OCI-LY7 (cell line): ENCODE measurements at regions not wholly inside any gene's neighbourhood (a gene's known extent, or its start where the extent isn't known, plus 50 kb on each side); places are given as distances from the start of the nearest gene placed in this dataset.

ENCODE experiments used
- BruUV-seq: library from RNA; stranded (reverse); fragments of 400-500 nt; replicated peaks from 2 replicates; lab custom pipeline; 2021; lab: Mats Ljungman, UMichigan
- CTCF ChIA-PET: fragments of 300-600 bp; sonication (Branson Sonifier 250); formaldehyde crosslinking; loops from one replicate; lab custom pipeline; 2022; ENCODE audit warnings: antibody characterized with exemption; ENCODE audit not compliant: unreplicated experiment; lab: Charles Lee
- POLR2A ChIA-PET: fragments of 300-600 bp; sonication (Branson Sonifier 250); formaldehyde crosslinking; loops from one replicate; lab custom pipeline; 2022; ENCODE audit warnings: antibody characterized with exemption; lab: Charles Lee
- DNase-seq: peaks from one replicate; pipeline ENCODE4 v3.0.0-alpha.2; 2015; ENCODE audit warnings: low spot score
- H2AFZ ChIP-seq: fragments of 200-600 bp; sonication (generic), shearing (Covaris generic); 2 replicates; pipeline ENCODE4 v1.6.1; 2014; ENCODE audit warnings: mild to moderate bottlenecking, antibody characterized with exemption, low read length, moderate library complexity
- H3K27ac ChIP-seq: fragments of 200-600 bp; sonication (generic); 2 replicates; pipeline ENCODE4 v1.5.1; 2014; ENCODE audit warnings: mixed run types, low read depth, mild to moderate bottlenecking, moderate library complexity, low read length, inconsistent platforms; ENCODE audit not compliant: poor library complexity, severe bottlenecking
- H3K36me3 ChIP-seq: fragments of 200-600 bp; sonication (generic); 2 replicates; pipeline ENCODE4 v1.6.1; 2014; ENCODE audit warnings: mild to moderate bottlenecking, antibody characterized with exemption, low read length, moderate library complexity, mixed read lengths; ENCODE audit not compliant: insufficient read depth
- H3K4me1 ChIP-seq: fragments of 200-600 bp; sonication (generic); 2 replicates; pipeline ENCODE4 v1.5.1; 2014; ENCODE audit warnings: mild to moderate bottlenecking, low read length; ENCODE audit not compliant: insufficient read depth, poor library complexity, severe bottlenecking
- H3K4me2 ChIP-seq: fragments of 200-600 bp; sonication (generic); 2 replicates; pipeline ENCODE4 v1.6.1; 2014; ENCODE audit warnings: mild to moderate bottlenecking, low read length
- H3K4me3 ChIP-seq: fragments of 200-600 bp; sonication (generic); 2 replicates; pipeline ENCODE4 v1.5.1; 2014; ENCODE audit warnings: mild to moderate bottlenecking, low read depth, low read length; ENCODE audit not compliant: poor library complexity, severe bottlenecking
- H3K79me2 ChIP-seq: fragments of 200-600 bp; sonication (generic); 2 replicates; pipeline ENCODE4 v1.6.1; 2016; ENCODE audit warnings: low read depth, mild to moderate bottlenecking, low read length, moderate library complexity, mixed read lengths; ENCODE audit not compliant: insufficient read depth
- H3K9me2 ChIP-seq: fragments of 200-600 bp; sonication (generic); 2 replicates; pipeline ENCODE4 v1.6.1; 2016; ENCODE audit warnings: mild to moderate bottlenecking, low read length, mixed read lengths; ENCODE audit not compliant: insufficient read depth
- H3K9me3 ChIP-seq: fragments of 200-600 bp; sonication (generic); 2 replicates; pipeline ENCODE4 v1.6.1; 2014; ENCODE audit warnings: mild to moderate bottlenecking, mixed run types, low read length, mixed read lengths
- H4K20me1 ChIP-seq: fragments of 200-600 bp; sonication (generic); 2 replicates; pipeline ENCODE4 v1.6.1; 2014; ENCODE audit warnings: mild to moderate bottlenecking, antibody characterized with exemption, low read length, moderate library complexity, mixed read lengths; ENCODE audit not compliant: insufficient read depth
- CTCF ChIP-seq: fragments of 200-600 bp; sonication (generic); conservative IDR thresholded peaks from 2 replicates; pipeline ENCODE4 v1.5.1; 2014; ENCODE audit warnings: mild to moderate bottlenecking, antibody characterized with exemption, low read length, moderate library complexity, mixed read lengths
- EZH2phosphoT487 ChIP-seq: fragments of 200-600 bp; sonication (generic); IDR thresholded peaks from 2 replicates; pipeline ENCODE4 v1.6.1; 2018; ENCODE audit warnings: low read depth, borderline replicate concordance, mild to moderate bottlenecking, mixed run types, antibody characterized with exemption, low read length, moderate library complexity, mixed read lengths
- intact Hi-C: fragments of 100-400 bp; cut with micrococcal nuclease; formaldehyde crosslinking; loops from one replicate; pipeline ENCODE4 v1.10.0; 2022; ENCODE audit not compliant: unreplicated experiment

- BruUV-seq, result no TSS peak
- no peak for DNase-seq
These were observed 89.4 kb upstream of the TAF1B start for GRCh38 chr2:9753665-9754531.

GRCh38 chr2:9754532-9754887, 88.8 kb upstream of the TAF1B start:
- CTCF ChIA-PET, result no interaction called here
- POLR2A ChIA-PET, result no interaction called here
- DNase-seq, result no peak
- Histone ChIP-seq H3K4me2 (no peak overlapping the region), H3K9me2 (no peaks in the 10 kb centered on the region), H3K4me3 (no peak overlapping the region), H3K27ac (no peak overlapping the region), H3K79me2 (no peaks in the 10 kb centered on the region), H3K4me1 (no peaks in the 10 kb centered on the region), H3K9me3 (no peaks in the 10 kb centered on the region), H4K20me1 (no peaks in the 10 kb centered on the region), H2AFZ (no peak overlapping the region), H3K36me3 (no peaks in the 10 kb centered on the region)
- intact Hi-C loops, result no loop called here
- no TSS peak for BruUV-seq
- TF ChIP-seq CTCF (no peak), EZH2phosphoT487 (no peak)

More at GRCh38 chr2:9753665-9754531, 89.4 kb upstream of the TAF1B start:
- TF ChIP-seq CTCF, result no peak
- no peak for TF ChIP-seq EZH2phosphoT487
- Histone ChIP-seq H3K4me2 (no peak overlapping the region), H4K20me1 (no peaks in the 10 kb centered on the region), H3K36me3 (no peaks in the 10 kb centered on the region), H3K4me3 (no peak overlapping the region), H3K9me3 (no peaks in the 10 kb centered on the region), H3K79me2 (no peaks in the 10 kb centered on the region), H3K27ac (no peak overlapping the region), H3K9me2 (no peaks in the 10 kb centered on the region), H3K4me1 (no peaks in the 10 kb centered on the region), H2AFZ (no peak overlapping the region)
- CTCF ChIA-PET, result no interaction called here
- POLR2A ChIA-PET, result interaction anchor here (0.9 kb wide), 1 partner anchor 18 kb away, joined by 3 read pairs; no protein-coding TSS in a partner anchor
- intact Hi-C loops, result no loop called here

DNA sequence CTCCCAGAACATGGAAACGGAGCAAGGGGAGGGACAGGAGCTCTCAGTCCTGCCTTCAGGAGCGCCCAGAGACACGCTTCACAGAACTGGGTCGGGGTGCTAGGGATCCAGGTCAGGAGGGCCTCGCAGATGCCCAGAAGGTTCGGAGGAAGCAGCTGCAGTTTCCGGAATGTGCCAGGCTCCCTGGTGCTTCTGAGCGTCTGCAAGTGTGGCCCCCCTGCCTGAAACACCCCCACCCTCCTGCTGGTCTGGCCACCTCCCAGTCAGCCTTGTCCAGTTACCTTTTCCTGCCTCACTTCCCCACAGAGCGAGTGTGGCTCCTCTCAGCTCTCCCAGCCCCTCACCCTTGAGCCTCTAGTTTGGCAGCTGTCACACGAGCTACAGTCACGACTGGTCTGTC, 88.3 kb upstream of the TAF1B start:
- no peaks in the 10 kb centered on the region for H3K9me3 ChIP-seq
- intact Hi-C loops, result no loop called here
- TF ChIP-seq EZH2phosphoT487 (no peak), CTCF (no peak)
- H3K9me2 ChIP-seq, result no peaks in the 10 kb centered on the region
- no peak overlapping the region for H3K4me2 ChIP-seq
- DNase-seq, result no peak
- H3K36me3 ChIP-seq, result no peaks in the 10 kb centered on the region
- H2AFZ ChIP-seq, result no peak overlapping the region
- POLR2A ChIA-PET, result no interaction called here
- BruUV-seq, result no TSS peak
- H3K4me3 ChIP-seq, result no peak overlapping the region
- CTCF ChIA-PET, result no interaction called here
- H3K4me1 ChIP-seq, result no peaks in the 10 kb centered on the region
- H4K20me1 ChIP-seq, result no peaks in the 10 kb centered on the region
- H3K27ac ChIP-seq, result no peak overlapping the region
- no peaks in the 10 kb centered on the region for H3K79me2 ChIP-seq
